ENCODE measurements at regions not wholly inside any gene's neighbourhood (a gene's known extent, or its start where the extent isn't known, plus 50 kb on each side); places are given as distances from the start of the nearest gene placed in this dataset.
A peak's percentile ranks its signal among the peaks of the same experiment; 100 is the strongest.

DNA sequence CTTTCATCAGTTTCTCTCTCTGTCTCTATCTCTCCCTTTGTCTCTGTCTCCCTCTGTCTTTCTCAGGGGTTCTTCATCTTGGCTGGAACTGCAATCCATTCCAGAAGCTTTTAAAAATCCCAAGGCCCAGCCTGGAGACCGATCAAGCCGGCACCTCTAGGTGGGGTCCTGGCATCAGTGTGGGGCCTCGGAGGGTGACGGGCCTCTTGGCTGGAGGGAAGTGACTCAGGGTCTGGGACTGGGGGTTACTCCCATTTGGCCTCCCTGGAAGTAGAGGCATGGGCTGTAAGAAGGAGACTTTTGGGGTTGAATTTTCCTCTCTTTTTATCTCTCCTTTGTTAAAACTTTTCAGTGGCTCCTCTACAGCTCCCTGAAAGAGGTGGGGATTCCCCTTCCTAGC is 52.8 kb upstream of the OTOF start:
- Histone ChIP-seq H3K36me3 (ENCODE audit: insufficient read depth, low read length) (no peaks in the 10 kb centered on the region), H3K9ac (ENCODE audit: insufficient read length) (no peak overlapping the region), H3K9me3 (ENCODE audit: low read depth, low read length) (no peaks in the 10 kb centered on the region), H3K27ac (no peak overlapping the region), H3K4me3 (no peak overlapping the region)
- no peak for DNase-seq (ENCODE audit: low read depth, low spot score)
- TF ChIP-seq FOXP2 (optimal IDR thresholded peaks at IDR 0.05; ENCODE audit: control extremely low read depth, extremely low read length, insufficient read depth) (no peak), EZH2 (IDR thresholded peaks at IDR 0.05) (no peak), POLR2AphosphoS5 (IDR thresholded peaks at IDR 0.05; ENCODE audit: borderline replicate concordance, low read depth, low read length) (no peak)

DNA sequence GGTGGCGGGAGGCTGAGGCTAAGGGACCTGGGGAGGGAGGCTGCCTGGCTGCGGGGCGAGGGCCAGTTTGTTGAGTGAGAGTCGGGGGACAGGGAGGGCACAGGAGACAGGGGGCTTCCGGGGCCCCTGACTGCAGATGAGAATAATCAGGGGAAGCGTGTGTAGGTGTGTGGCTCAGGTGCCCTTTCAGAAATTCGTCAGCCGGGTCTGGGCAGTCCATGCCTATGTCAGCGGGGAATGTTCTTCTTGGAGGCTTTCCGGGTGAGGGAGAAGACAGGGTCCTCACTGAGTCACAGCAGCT is 52.3 kb upstream of the OTOF start:
- Histone ChIP-seq H3K36me3 (ENCODE audit: insufficient read depth, low read length) (no peaks in the 10 kb centered on the region), H3K27ac (no peak overlapping the region), H3K9me3 (ENCODE audit: low read depth, low read length) (no peaks in the 10 kb centered on the region), H3K4me3 (no peak overlapping the region), H3K9ac (ENCODE audit: insufficient read length) (peak overlapping the region; percentile 5)
- no peak for DNase-seq (ENCODE audit: low read depth, low spot score)
- TF ChIP-seq EZH2 (IDR thresholded peaks at IDR 0.05) (no peak), FOXP2 (optimal IDR thresholded peaks at IDR 0.05; ENCODE audit: control extremely low read depth, extremely low read length, insufficient read depth) (no peak), POLR2AphosphoS5 (IDR thresholded peaks at IDR 0.05; ENCODE audit: borderline replicate concordance, low read depth, low read length) (no peak)

DNA sequence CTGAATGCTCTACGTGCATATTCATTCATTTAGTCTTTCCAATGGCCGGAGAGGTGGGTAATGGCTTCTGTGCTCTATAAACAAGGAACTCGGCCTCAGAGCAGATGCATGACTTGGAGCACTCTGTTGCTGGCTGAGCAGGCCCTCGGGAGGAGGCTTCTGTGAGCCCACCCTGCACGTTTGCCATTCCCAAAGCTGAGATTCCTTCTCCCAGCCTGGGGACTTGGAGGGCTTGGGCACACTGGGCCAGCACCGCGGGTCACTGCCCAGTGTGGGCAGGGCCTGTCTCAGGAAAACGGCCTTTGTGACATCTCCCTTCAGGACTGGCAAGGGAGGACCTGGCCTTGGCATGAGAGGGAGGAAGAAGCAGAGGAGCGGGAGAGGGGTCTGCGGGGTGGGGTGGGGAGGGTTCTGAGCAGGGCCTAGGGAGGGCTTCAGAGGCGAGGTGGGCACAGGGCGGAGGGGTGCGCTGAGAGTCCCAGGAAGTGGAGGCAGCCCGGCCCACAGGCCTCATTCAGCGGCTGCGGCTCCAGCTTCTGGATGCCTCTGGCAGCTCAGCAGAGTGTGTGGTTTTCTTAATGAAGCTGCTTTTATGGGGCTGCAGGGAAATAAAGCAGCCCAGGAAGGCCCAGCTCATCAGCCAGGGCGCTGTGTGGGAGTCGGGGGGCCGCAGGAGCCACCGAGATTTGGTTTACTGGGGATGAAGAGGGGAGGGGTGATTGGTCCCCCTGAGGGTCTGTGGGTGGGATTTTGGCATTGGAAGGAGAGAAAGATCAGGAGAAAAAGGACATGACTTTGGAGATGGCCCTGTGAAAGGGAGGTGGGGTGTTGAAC is 51.7 kb upstream of the OTOF start:
- H3K36me3 ChIP-seq (ENCODE audit: insufficient read depth, low read length) = no peaks in the 10 kb centered on the region
- H3K4me3 ChIP-seq = no peak overlapping the region
- DNase-seq (ENCODE audit: low read depth, low spot score) = no peak
- no peak overlapping the region for H3K27ac ChIP-seq
- H3K9me3 ChIP-seq (ENCODE audit: low read depth, low read length) = no peaks in the 10 kb centered on the region
- TF ChIP-seq FOXP2 (optimal IDR thresholded peaks at IDR 0.05; ENCODE audit: control extremely low read depth, extremely low read length, insufficient read depth) (no peak), POLR2AphosphoS5 (IDR thresholded peaks at IDR 0.05; ENCODE audit: borderline replicate concordance, low read depth, low read length) (no peak)
- H3K9ac ChIP-seq (ENCODE audit: insufficient read length) = peak overlapping the region; percentile 5

DNA sequence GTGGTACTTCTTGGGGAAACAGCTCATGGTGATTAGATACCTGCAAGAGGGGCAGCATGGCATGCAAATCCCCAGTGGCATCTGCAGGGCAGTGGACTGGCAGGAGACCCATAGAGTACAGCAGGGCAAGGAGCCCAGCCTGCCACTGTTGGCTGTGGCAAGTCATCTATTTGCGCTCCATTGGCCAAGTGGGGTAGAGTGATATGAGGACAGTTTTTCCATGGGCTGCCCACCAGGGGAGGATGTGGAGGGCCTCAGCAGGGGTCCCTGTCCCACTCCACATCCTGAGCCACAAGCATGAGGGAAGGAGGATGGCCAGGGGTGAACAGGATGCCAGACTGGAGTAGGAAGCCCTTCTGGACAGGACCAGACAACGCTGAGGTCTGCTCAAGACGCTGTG is 50.9 kb upstream of the OTOF start:
- no peak for DNase-seq (ENCODE audit: low read depth, low spot score)
- TF ChIP-seq EZH2 (IDR thresholded peaks at IDR 0.05) = no peak
- no peak for TF ChIP-seq POLR2AphosphoS5 (IDR thresholded peaks at IDR 0.05; ENCODE audit: borderline replicate concordance, low read depth, low read length)
- no peak for TF ChIP-seq FOXP2 (optimal IDR thresholded peaks at IDR 0.05; ENCODE audit: control extremely low read depth, extremely low read length, insufficient read depth)
- H3K4me3 ChIP-seq = no peak overlapping the region
- no peak overlapping the region for H3K27ac ChIP-seq
- no peaks in the 10 kb centered on the region for H3K9me3 ChIP-seq (ENCODE audit: low read depth, low read length)
- H3K36me3 ChIP-seq (ENCODE audit: insufficient read depth, low read length) = no peaks in the 10 kb centered on the region
- no peak overlapping the region for H3K9ac ChIP-seq (ENCODE audit: insufficient read length)

DNA sequence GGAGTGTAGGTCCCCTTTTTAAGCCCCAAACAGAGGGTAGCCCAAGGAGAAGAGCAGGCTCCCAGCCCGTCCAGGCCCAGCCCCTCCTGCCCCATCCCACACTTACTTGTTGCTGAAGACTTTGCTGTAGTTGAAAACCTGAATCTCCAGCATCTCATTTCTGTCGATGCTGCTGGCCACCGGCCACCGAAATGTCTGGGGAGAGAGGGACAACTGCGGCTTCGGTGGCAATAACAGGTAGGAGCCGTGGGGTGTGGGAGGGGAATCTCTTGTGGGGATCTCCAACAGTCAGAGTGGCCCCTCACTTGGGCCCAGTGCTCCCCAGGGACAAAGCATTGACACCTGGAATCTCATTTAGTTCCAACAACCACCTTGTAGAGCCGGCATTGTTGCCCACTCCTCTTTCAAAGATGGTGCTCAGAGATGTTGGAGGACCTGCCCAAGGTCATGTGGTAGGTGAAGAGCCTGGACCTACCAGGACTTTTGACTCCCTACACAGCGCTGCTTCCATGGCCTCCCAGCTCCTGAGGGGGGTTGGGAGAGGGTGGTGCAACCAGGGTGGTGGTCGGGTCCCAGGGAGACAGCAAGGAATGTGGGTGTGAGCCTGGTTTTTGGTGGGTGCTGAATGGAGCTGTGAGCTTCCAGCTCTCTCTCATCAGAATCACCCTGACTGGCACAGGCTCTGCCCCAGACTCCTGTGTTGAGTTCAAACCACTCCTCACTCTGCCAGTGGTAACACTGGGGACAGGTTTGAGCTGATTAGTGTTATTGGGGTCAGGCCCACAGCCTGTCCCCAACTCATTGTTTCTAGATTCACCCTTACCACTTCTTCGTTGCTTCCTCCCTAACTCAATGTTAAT is 50.0 kb upstream of the OTOF start:
- H3K27ac ChIP-seq = no peak overlapping the region
- H3K4me3 ChIP-seq = no peak overlapping the region
- TF ChIP-seq POLR2AphosphoS5 (IDR thresholded peaks at IDR 0.05; ENCODE audit: borderline replicate concordance, low read depth, low read length) (no peak), FOXP2 (optimal IDR thresholded peaks at IDR 0.05; ENCODE audit: control extremely low read depth, extremely low read length, insufficient read depth) (no peak), EZH2 (IDR thresholded peaks at IDR 0.05) (no peak)
- DNase-seq (ENCODE audit: low read depth, low spot score) = no peak
- no peaks in the 10 kb centered on the region for H3K9me3 ChIP-seq (ENCODE audit: low read depth, low read length)
- H3K9ac ChIP-seq (ENCODE audit: insufficient read length) = no peak overlapping the region
- no peaks in the 10 kb centered on the region for H3K36me3 ChIP-seq (ENCODE audit: insufficient read depth, low read length)
